ENCODE measurements at regions not wholly inside any gene's neighbourhood (a gene's known extent, or its start where the extent isn't known, plus 50 kb on each side); places are given as distances from the start of the nearest gene placed in this dataset.

DNA sequence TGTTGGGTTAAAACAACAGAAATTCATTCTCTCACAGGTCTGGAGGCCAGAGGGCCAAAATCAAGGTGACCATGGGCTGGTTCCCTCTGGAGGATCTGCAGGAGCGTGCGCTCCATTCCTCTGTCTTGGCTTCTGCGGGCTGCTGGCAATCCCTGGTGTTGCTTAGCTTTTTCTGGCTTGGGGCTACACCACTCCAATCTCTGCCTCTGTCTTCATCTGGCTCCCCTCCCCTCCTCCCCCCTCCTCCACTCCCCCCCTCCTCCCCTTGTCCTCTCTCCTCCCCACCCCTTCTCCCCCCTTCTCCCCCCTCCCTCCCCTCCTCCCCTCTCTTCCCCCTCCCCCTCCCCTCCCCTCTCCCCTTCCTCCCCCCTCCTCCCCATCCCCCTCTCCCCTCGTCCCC lies 321.3 kb upstream of the ARID1B start:
- no peak for TF ChIP-seq EZH2 (IDR thresholded peaks at IDR 0.05; ENCODE audit: insufficient read depth, poor library complexity, severe bottlenecking)
- TF ChIP-seq EZH2phosphoT487 (IDR thresholded peaks at IDR 0.05; ENCODE audit: insufficient read depth, low read depth) = no peak

Measured in GM23248 (cell line).